Suprapubic skin (tissue), 4 donors: ENCODE measurements at regions not wholly inside any gene's neighbourhood (a gene's known extent, or its start where the extent isn't known, plus 50 kb on each side); places are given as distances from the start of the nearest gene placed in this dataset.

Source experiments
- EP300 ChIP-seq: sonication (generic); formaldehyde crosslinking; IDR thresholded peaks from one replicate; pipeline ENCODE4 v1.6.1; 2017; ENCODE audit warnings: antibody characterized with exemption
- POLR2A ChIP-seq, 2 donors: fragments of 450-650 bp; IDR thresholded peaks; one replicate each; pipeline ENCODE4 v1.6.1; 2017; ENCODE audit warnings: antibody characterized with exemption in 2 of 2, mild to moderate bottlenecking in 2 of 2, moderate library complexity in 2 of 2
- POLR2AphosphoS5 ChIP-seq, 3 donors: sonication (generic); formaldehyde crosslinking; IDR thresholded peaks; one replicate each; pipeline ENCODE4 v1.6.1; 2017; ENCODE audit warnings: antibody characterized with exemption in 3 of 3
- TF ChIP-seq, protein P1 (sequence below), 2 donors: fragments of 200-600 bp in 1 of 2; fragments of 450-650 bp in 1 of 2; sonication (generic) in 1 of 2; IDR thresholded peaks; one replicate each; pipeline ENCODE4 v1.5.1; 2016 to 2019; ENCODE audit warnings: antibody characterized with exemption in 2 of 2, mild to moderate bottlenecking in 1 of 2, moderate library complexity in 1 of 2

DNA sequence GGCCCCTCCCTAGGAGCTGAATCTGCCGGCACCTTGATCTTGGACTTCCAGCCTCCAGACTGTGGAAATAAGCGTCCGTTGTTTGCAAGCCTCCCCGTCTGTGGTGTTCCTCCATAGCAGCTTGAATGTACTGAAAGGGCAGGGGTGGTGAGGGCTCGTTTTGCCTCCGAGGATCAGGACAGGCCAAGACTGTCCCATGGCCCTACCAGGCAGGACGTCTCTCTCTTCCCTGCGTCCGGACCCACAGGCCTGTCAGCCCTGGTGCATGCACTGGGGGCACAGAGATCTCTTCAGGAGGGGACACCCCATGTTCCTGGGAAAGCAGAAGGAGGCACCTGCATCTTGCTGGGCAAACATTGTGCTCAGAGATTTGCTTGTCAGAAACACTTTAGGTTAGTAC lies 156.3 kb upstream of the C1orf174 start:
- TF ChIP-seq, protein P1, sequence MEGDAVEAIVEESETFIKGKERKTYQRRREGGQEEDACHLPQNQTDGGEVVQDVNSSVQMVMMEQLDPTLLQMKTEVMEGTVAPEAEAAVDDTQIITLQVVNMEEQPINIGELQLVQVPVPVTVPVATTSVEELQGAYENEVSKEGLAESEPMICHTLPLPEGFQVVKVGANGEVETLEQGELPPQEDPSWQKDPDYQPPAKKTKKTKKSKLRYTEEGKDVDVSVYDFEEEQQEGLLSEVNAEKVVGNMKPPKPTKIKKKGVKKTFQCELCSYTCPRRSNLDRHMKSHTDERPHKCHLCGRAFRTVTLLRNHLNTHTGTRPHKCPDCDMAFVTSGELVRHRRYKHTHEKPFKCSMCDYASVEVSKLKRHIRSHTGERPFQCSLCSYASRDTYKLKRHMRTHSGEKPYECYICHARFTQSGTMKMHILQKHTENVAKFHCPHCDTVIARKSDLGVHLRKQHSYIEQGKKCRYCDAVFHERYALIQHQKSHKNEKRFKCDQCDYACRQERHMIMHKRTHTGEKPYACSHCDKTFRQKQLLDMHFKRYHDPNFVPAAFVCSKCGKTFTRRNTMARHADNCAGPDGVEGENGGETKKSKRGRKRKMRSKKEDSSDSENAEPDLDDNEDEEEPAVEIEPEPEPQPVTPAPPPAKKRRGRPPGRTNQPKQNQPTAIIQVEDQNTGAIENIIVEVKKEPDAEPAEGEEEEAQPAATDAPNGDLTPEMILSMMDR (IDR thresholded peaks at IDR 0.05) = no peak
- TF ChIP-seq EP300 (no peak), POLR2A (IDR thresholded peaks at IDR 0.05) (no peak), POLR2AphosphoS5 (IDR thresholded peaks at IDR 0.05) (no peak)
